SK-N-MC (cell line): ENCODE measurements at regions not wholly inside any gene's neighbourhood (a gene's known extent, or its start where the extent isn't known, plus 50 kb on each side); places are given as distances from the start of the nearest gene placed in this dataset.

Experiments used
- EZH2 ChIP-seq: fragments of 200-600 bp; sonication (generic); IDR thresholded peaks from one replicate; pipeline ENCODE4 v1.6.1; 2017; ENCODE audit warnings: antibody characterized with exemption
- FOXP2 ChIP-seq: optimal IDR thresholded peaks from 2 replicates; pipeline ENCODE3; 2011; ENCODE audit warnings: mild to moderate bottlenecking, moderate library complexity; ENCODE audit not compliant: insufficient read depth; ENCODE audit errors: extremely low read length, control extremely low read depth
- POLR2AphosphoS5 ChIP-seq: IDR thresholded peaks from 2 replicates; pipeline ENCODE4 v1.6.1; 2012; ENCODE audit warnings: mild to moderate bottlenecking, low read depth, low read length, borderline replicate concordance

- TF ChIP-seq EZH2 = no peak
- TF ChIP-seq POLR2AphosphoS5 = no peak
- TF ChIP-seq FOXP2 = no peak
These were observed 1185.0 kb upstream of the CITED2 start for GRCh38 chr6:140559458-140559857.
